Inferior parietal cortex (tissue), 1 donor: ENCODE measurements at regions not wholly inside any gene's neighbourhood (a gene's known extent, or its start where the extent isn't known, plus 50 kb on each side); places are given as distances from the start of the nearest gene placed in this dataset.

Source experiments
- DNase-seq: peaks from one replicate; pipeline ENCODE4 v3.0.0-alpha.2; 2016; ENCODE audit errors: extremely low spot score

- DNase-seq: no peak
Measured at GRCh38 chr4:43243433-43244116, 351.1 kb downstream of the GRXCR1 start.

GRCh38 chr4:43244688-43245382, 352.3 kb downstream of the GRXCR1 start:
- no peak for DNase-seq

GRCh38 chr4:43251841-43252240, 359.3 kb downstream of the GRXCR1 start:
- DNase-seq: no peak

GRCh38 chr4:43253541-43253940, 361.0 kb downstream of the GRXCR1 start:
- no peak for DNase-seq

- DNase-seq: no peak
Measured at GRCh38 chr4:43264730-43265129, 372.2 kb downstream of the GRXCR1 start.

- DNase-seq: no peak
Measured at GRCh38 chr4:43271946-43272345, 379.4 kb downstream of the GRXCR1 start.

- no peak for DNase-seq
Measured at GRCh38 chr4:43274376-43274775, 381.9 kb downstream of the GRXCR1 start.

- no peak for DNase-seq
Measured at GRCh38 chr4:43275779-43276178, 383.3 kb downstream of the GRXCR1 start.

- DNase-seq: no peak
Measured at GRCh38 chr4:43276321-43276720, 383.8 kb downstream of the GRXCR1 start.

- DNase-seq: no peak
Measured at GRCh38 chr4:43277003-43277402, 384.5 kb downstream of the GRXCR1 start.

GRCh38 chr4:43282534-43282933, 390.0 kb downstream of the GRXCR1 start:
- DNase-seq: no peak

GRCh38 chr4:43286137-43286536, 393.6 kb downstream of the GRXCR1 start:
- no peak for DNase-seq

- no peak for DNase-seq
Measured at GRCh38 chr4:43296946-43297528, 404.5 kb downstream of the GRXCR1 start.

- no peak for DNase-seq
Measured at GRCh38 chr4:43316813-43317212, 424.3 kb downstream of the GRXCR1 start.

GRCh38 chr4:43325220-43325967, 432.9 kb downstream of the GRXCR1 start:
- DNase-seq: no peak

GRCh38 chr4:43330288-43330687, 437.8 kb downstream of the GRXCR1 start:
- no peak for DNase-seq

GRCh38 chr4:43331226-43332051, 438.9 kb downstream of the GRXCR1 start:
- no peak for DNase-seq

- no peak for DNase-seq
Measured at GRCh38 chr4:43332052-43332425, 439.5 kb downstream of the GRXCR1 start.

GRCh38 chr4:43337707-43338106, 445.2 kb downstream of the GRXCR1 start:
- no peak for DNase-seq

GRCh38 chr4:43339435-43339834, 446.9 kb downstream of the GRXCR1 start:
- no peak for DNase-seq

- no peak for DNase-seq
Measured at GRCh38 chr4:43341741-43342140, 449.2 kb downstream of the GRXCR1 start.

- DNase-seq: no peak
Measured at GRCh38 chr4:43343298-43343697, 450.8 kb downstream of the GRXCR1 start.
